OCI-LY7 (cell line): ENCODE measurements at regions not wholly inside any gene's neighbourhood (a gene's known extent, or its start where the extent isn't known, plus 50 kb on each side); places are given as distances from the start of the nearest gene placed in this dataset.

Experiments
- EZH2phosphoT487 ChIP-seq: fragments of 200-600 bp; sonication (generic); IDR thresholded peaks from 2 replicates; pipeline ENCODE4 v1.6.1; 2018; ENCODE audit warnings: low read depth, borderline replicate concordance, mild to moderate bottlenecking, mixed run types, antibody characterized with exemption, low read length, moderate library complexity, mixed read lengths
- TF ChIP-seq, protein P1 (sequence below): fragments of 200-600 bp; sonication (generic); conservative IDR thresholded peaks from 2 replicates; pipeline ENCODE4 v1.5.1; 2014; ENCODE audit warnings: mild to moderate bottlenecking, antibody characterized with exemption, low read length, moderate library complexity, mixed read lengths

DNA sequence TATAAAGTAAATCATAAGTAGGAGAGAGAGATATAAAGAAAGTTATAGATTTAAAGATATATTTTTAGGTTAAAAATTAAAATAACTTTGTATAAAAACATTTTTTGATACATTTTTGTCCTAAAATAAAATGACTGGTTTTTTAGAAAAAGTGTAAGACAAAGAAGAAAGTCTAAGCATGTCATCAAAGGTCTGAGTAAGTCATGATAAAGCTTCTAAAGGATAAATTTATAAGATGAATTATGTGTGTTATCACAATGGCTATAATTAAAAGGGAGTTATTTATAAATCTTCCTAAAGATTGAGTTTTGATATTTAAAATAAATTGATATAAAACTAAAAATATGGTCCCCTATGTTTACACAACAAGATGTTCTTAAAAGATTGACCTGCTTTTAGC is 370.9 kb downstream of the PTPRU start:
- TF ChIP-seq, protein P1, sequence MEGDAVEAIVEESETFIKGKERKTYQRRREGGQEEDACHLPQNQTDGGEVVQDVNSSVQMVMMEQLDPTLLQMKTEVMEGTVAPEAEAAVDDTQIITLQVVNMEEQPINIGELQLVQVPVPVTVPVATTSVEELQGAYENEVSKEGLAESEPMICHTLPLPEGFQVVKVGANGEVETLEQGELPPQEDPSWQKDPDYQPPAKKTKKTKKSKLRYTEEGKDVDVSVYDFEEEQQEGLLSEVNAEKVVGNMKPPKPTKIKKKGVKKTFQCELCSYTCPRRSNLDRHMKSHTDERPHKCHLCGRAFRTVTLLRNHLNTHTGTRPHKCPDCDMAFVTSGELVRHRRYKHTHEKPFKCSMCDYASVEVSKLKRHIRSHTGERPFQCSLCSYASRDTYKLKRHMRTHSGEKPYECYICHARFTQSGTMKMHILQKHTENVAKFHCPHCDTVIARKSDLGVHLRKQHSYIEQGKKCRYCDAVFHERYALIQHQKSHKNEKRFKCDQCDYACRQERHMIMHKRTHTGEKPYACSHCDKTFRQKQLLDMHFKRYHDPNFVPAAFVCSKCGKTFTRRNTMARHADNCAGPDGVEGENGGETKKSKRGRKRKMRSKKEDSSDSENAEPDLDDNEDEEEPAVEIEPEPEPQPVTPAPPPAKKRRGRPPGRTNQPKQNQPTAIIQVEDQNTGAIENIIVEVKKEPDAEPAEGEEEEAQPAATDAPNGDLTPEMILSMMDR = no peak
- TF ChIP-seq EZH2phosphoT487 = no peak
